ENCODE measurements at regions not wholly inside any gene's neighbourhood (a gene's known extent, or its start where the extent isn't known, plus 50 kb on each side); places are given as distances from the start of the nearest gene placed in this dataset.

GRCh38 chr5:26578002-26578401, 460.4 kb downstream of the CDH9 start:
- TF ChIP-seq SUZ12 (IDR thresholded peaks at IDR 0.05; ENCODE audit: extremely low read depth, insufficient read depth, insufficient read length) = no peak
- TF ChIP-seq YY1 (IDR thresholded peaks at IDR 0.05; ENCODE audit: insufficient read depth, insufficient read length) = no peak
- TF ChIP-seq ZNF274 (IDR thresholded peaks at IDR 0.05; ENCODE audit: low read depth, low read length) = no peak

Data from NT2/D1 (cell line).